H1 (cell line): ENCODE measurements at regions not wholly inside any gene's neighbourhood (a gene's known extent, or its start where the extent isn't known, plus 50 kb on each side); places are given as distances from the start of the nearest gene placed in this dataset.

Experiments
- CTCF ChIA-PET: fragments of 300-600 bp; sonication (Branson Sonifier 250); formaldehyde crosslinking; loops from one replicate; lab custom pipeline; 2021; ENCODE audit not compliant: partially characterized antibody; lab: Charles Lee
- POLR2A ChIA-PET: fragments of 300-600 bp; sonication (Branson Sonifier 250); formaldehyde crosslinking; loops from one replicate; lab custom pipeline; 2021; ENCODE audit warnings: inconsistent platforms; ENCODE audit not compliant: partially characterized antibody; lab: Charles Lee
- DNase-seq, 2 experiments: peaks; one replicate each; pipeline versions ENCODE4 v3.0.0 to v3.0.0-alpha.2; 2010 to 2022; ENCODE audit warnings: low spot score in 2 of 2, low read depth in 1 of 2, mixed read lengths in 1 of 2
- FAIRE-seq: peaks from 2 replicates; lab custom pipeline; 2011; peaks lifted over from hg19 to GRCh38; lab: Jason Lieb, UNC
- H2AFZ ChIP-seq: 2 replicates; pipeline ENCODE4 v1.8.1; 2012; ENCODE audit warnings: low read length, inconsistent platforms
- H2AK5ac ChIP-seq: 2 replicates; pipeline ENCODE4 v1.6.1; 2013; ENCODE audit warnings: low read depth, low read length
- H2BK120ac ChIP-seq: replicated peaks from 2 replicates; pipeline ENCODE3; 2013; ENCODE audit warnings: low read depth, low read length, inconsistent platforms
- H2BK12ac ChIP-seq: 2 replicates; pipeline ENCODE4 v1.6.1; 2013; ENCODE audit warnings: low read depth, low read length
- H2BK15ac ChIP-seq: 2 replicates; pipeline ENCODE4 v1.6.1; 2013; ENCODE audit warnings: low read length
- H2BK20ac ChIP-seq: 2 replicates; pipeline ENCODE4 v1.6.1; 2013; ENCODE audit warnings: low read length
- H2BK5ac ChIP-seq: 2 replicates; pipeline ENCODE4 v1.6.1; 2013; ENCODE audit warnings: low read depth, low read length
- H3K14ac ChIP-seq: 2 replicates; pipeline ENCODE4 v1.6.1; 2013; ENCODE audit warnings: inconsistent platforms; ENCODE audit not compliant: insufficient read length
- H3K18ac ChIP-seq: 2 replicates; pipeline ENCODE4 v1.6.1; 2013; ENCODE audit warnings: low read length; ENCODE audit errors: extremely low read depth
- H3K23ac ChIP-seq: 2 replicates; pipeline ENCODE4 v1.6.1; 2013; ENCODE audit warnings: inconsistent platforms; ENCODE audit not compliant: insufficient read length
- H3K23me2 ChIP-seq: 2 replicates; pipeline ENCODE4 v1.6.1; 2013; ENCODE audit warnings: low read depth, low read length
- H3K27ac ChIP-seq: 2 replicates; pipeline ENCODE4 v1.6.1; 2011; ENCODE audit warnings: low read depth, low read length, inconsistent platforms
- H3K27me3 ChIP-seq, 4 experiments: replicated peaks in 1 of 4; 1 replicate in 1 of 4; 2 replicates in 3 of 4; pipeline versions ENCODE4 v1.6.1 to v1.8.1; 2011 to 2013; ENCODE audit warnings: low read length in 3 of 4, mild to moderate bottlenecking in 3 of 4, inconsistent platforms in 2 of 4, mixed read lengths in 2 of 4, moderate library complexity in 1 of 4; ENCODE audit not compliant: control insufficient read depth in 3 of 4, insufficient read depth in 3 of 4; ENCODE audit errors: extremely low read depth in 1 of 4
- H3K36me3 ChIP-seq, 4 experiments: 2 replicates each; pipeline versions ENCODE4 v1.6.1 to v1.8.1; 2011 to 2013; ENCODE audit warnings: mild to moderate bottlenecking in 4 of 4, low read length in 3 of 4, moderate library complexity in 2 of 4, control low read depth in 1 of 4, inconsistent platforms in 1 of 4; ENCODE audit not compliant: insufficient read depth in 4 of 4, control insufficient read depth in 2 of 4
- H3K4ac ChIP-seq: replicated peaks from 2 replicates; pipeline ENCODE3; 2013; ENCODE audit warnings: low read length, low read depth, mixed read lengths, inconsistent platforms; ENCODE audit not compliant: insufficient read length
- H3K4me1 ChIP-seq, 4 experiments: replicated peaks in 1 of 4; 1 replicate in 1 of 4; 2 replicates in 3 of 4; pipeline versions ENCODE4 v1.6.1 to v1.8.1; 2011 to 2013; ENCODE audit warnings: low read length in 3 of 4, inconsistent platforms in 2 of 4, mixed read lengths in 1 of 4; ENCODE audit not compliant: insufficient read depth in 4 of 4, control insufficient read depth in 3 of 4
- H3K4me2 ChIP-seq, 2 experiments: 2 replicates each; pipeline versions ENCODE4 v1.6.1 to v1.8.1; 2011 to 2013; ENCODE audit warnings: low read depth in 2 of 2, low read length in 2 of 2, control low read depth in 1 of 2, inconsistent platforms in 1 of 2, mild to moderate bottlenecking in 1 of 2; ENCODE audit not compliant: insufficient read depth in 1 of 2
- H3K4me3 ChIP-seq, 4 experiments: fragments of 200-600, 300-600 bp in 1 of 4; sonication (generic), shearing (Covaris generic), sonication (Bioruptor Twin) in 1 of 4; 2 replicates each; pipeline versions ENCODE4 v1.5.1 to v1.8.1; 2011 to 2016; ENCODE audit warnings: low read length in 4 of 4, low read depth in 3 of 4, control low read depth in 2 of 4, inconsistent platforms in 2 of 4, mild to moderate bottlenecking in 2 of 4, mixed read lengths in 1 of 4, moderate library complexity in 1 of 4; ENCODE audit not compliant: insufficient read depth in 2 of 4; ENCODE audit errors: extremely low read depth in 1 of 4
- H3K56ac ChIP-seq: replicated peaks from 2 replicates; pipeline ENCODE3; 2013; ENCODE audit warnings: low read depth, mild to moderate bottlenecking, mixed read lengths, low read length, inconsistent platforms; ENCODE audit not compliant: insufficient read length
- H3K79me1 ChIP-seq: 2 replicates; pipeline ENCODE4 v1.6.1; 2013; ENCODE audit warnings: low read depth, low read length, control low read depth
- H3K79me2 ChIP-seq, 2 experiments: 2 replicates each; pipeline versions ENCODE4 v1.6.1 to v1.8.1; 2012 to 2013; ENCODE audit warnings: low read length in 2 of 2, mild to moderate bottlenecking in 2 of 2, inconsistent platforms in 1 of 2; ENCODE audit not compliant: insufficient read depth in 2 of 2, control insufficient read depth in 1 of 2
- H3K9ac ChIP-seq, 4 experiments: replicated peaks in 1 of 4; 1 replicate in 1 of 4; 2 replicates in 3 of 4; pipeline versions ENCODE4 v1.6.1 to v1.8.1; 2011 to 2013; ENCODE audit warnings: low read depth in 3 of 4, low read length in 3 of 4, control low read depth in 2 of 4, mild to moderate bottlenecking in 2 of 4, moderate library complexity in 2 of 4, inconsistent platforms in 1 of 4; ENCODE audit errors: extremely low read depth in 1 of 4
- H3K9me3 ChIP-seq, 2 experiments: 2 replicates each; pipeline versions ENCODE4 v1.6.1 to v1.8.1; 2012 to 2013; ENCODE audit warnings: mild to moderate bottlenecking in 2 of 2, moderate library complexity in 2 of 2, control low read depth in 1 of 2, inconsistent platforms in 1 of 2, low read depth in 1 of 2, low read length in 1 of 2, mixed read lengths in 1 of 2; ENCODE audit not compliant: insufficient read depth in 2 of 2
- H4K20me1 ChIP-seq, 2 experiments: replicated peaks in 1 of 2; 2 replicates each; pipeline versions ENCODE3 to v1.8.1; 2011 to 2013; ENCODE audit warnings: inconsistent platforms in 2 of 2, low read length in 2 of 2, mild to moderate bottlenecking in 1 of 2; ENCODE audit not compliant: insufficient read depth in 2 of 2, control insufficient read depth in 1 of 2
- H4K5ac ChIP-seq: 2 replicates; pipeline ENCODE4 v1.6.1; 2013; ENCODE audit warnings: low read length, low read depth, mixed read lengths, inconsistent platforms; ENCODE audit not compliant: insufficient read length
- H4K8ac ChIP-seq: 2 replicates; pipeline ENCODE4 v1.8.0; 2013; ENCODE audit warnings: mild to moderate bottlenecking, moderate library complexity, low read length, inconsistent platforms; ENCODE audit not compliant: insufficient read depth; ENCODE audit errors: extremely low read depth
- H4K91ac ChIP-seq: replicated peaks from 2 replicates; pipeline ENCODE3; 2013; ENCODE audit warnings: low read length, mixed read lengths, inconsistent platforms; ENCODE audit not compliant: insufficient read length
- CBX8 ChIP-seq: fragments of 300-800, 300-1000 bp; sonication (generic); IDR thresholded peaks from 2 replicates; pipeline ENCODE4 v1.7.1; 2016; ENCODE audit warnings: low read depth, low read length, borderline replicate concordance
- EGR1 ChIP-seq: IDR thresholded peaks from 2 replicates; pipeline ENCODE4 v1.6.1; 2011; ENCODE audit warnings: low read depth, low read length, borderline replicate concordance
- EP300 ChIP-seq, 2 experiments: IDR thresholded peaks; 1 replicate in 1 of 2; 2 replicates in 1 of 2; pipeline ENCODE4 v1.6.1; 2011 to 2012; ENCODE audit warnings: low read depth in 2 of 2, low read length in 2 of 2, mild to moderate bottlenecking in 2 of 2, borderline replicate concordance in 1 of 2, inconsistent platforms in 1 of 2, moderate library complexity in 1 of 2
- HDAC2 ChIP-seq, 2 experiments: fragments of 300-600 bp in 1 of 2; sonication (generic) in 1 of 2; IDR thresholded peaks; 2 replicates each; pipeline ENCODE4 v1.6.1; 2011 to 2012; ENCODE audit warnings: low read depth in 2 of 2, low read length in 2 of 2, mild to moderate bottlenecking in 2 of 2, moderate library complexity in 2 of 2, borderline replicate concordance in 1 of 2, inconsistent platforms in 1 of 2
- JUN ChIP-seq: IDR thresholded peaks from 2 replicates; pipeline ENCODE4 v1.6.1; 2011; ENCODE audit warnings: low read depth, mild to moderate bottlenecking, improper control_type of control experiment, low read length
- JUND ChIP-seq: IDR thresholded peaks from 2 replicates; pipeline ENCODE4 v1.6.1; 2011; ENCODE audit warnings: mild to moderate bottlenecking, improper control_type of control experiment, low read length
- MAFK ChIP-seq: IDR thresholded peaks from 2 replicates; pipeline ENCODE4 v1.6.1; 2012; ENCODE audit warnings: low read depth, mild to moderate bottlenecking, improper control_type of control experiment, low read length
- NANOG ChIP-seq: IDR thresholded peaks from 2 replicates; pipeline ENCODE4 v1.6.1; 2011; ENCODE audit warnings: low read length, low read depth, mild to moderate bottlenecking, inconsistent platforms; ENCODE audit not compliant: insufficient read depth, poor library complexity, severe bottlenecking
- PHF8 ChIP-seq: fragments of 200-600 bp; sonication (generic); conservative IDR thresholded peaks from 2 replicates; pipeline ENCODE4 v1.7.1; 2012; ENCODE audit warnings: low read depth, mild to moderate bottlenecking, inconsistent platforms, low read length, moderate library complexity
- SAP30 ChIP-seq: fragments of 300-600 bp; sonication (generic); IDR thresholded peaks from 2 replicates; pipeline ENCODE4 v1.7.1; 2012; ENCODE audit warnings: low read length, moderate library complexity, mild to moderate bottlenecking, inconsistent platforms; ENCODE audit not compliant: insufficient read depth, insufficient replicate concordance
- SIN3A ChIP-seq, 2 experiments: IDR thresholded peaks in 1 of 2; conservative IDR thresholded peaks in 1 of 2; 2 replicates each; pipeline ENCODE4 v1.6.1; 2011 to 2012; ENCODE audit warnings: low read length in 2 of 2, improper control_type of control experiment in 1 of 2, low read depth in 1 of 2, mild to moderate bottlenecking in 1 of 2
- SIRT6 ChIP-seq: IDR thresholded peaks from one replicate; pipeline ENCODE4 v1.7.1; 2012; ENCODE audit warnings: low read length, inconsistent platforms
- SP2 ChIP-seq: IDR thresholded peaks from 2 replicates; pipeline ENCODE4 v1.6.1; 2012; ENCODE audit warnings: mild to moderate bottlenecking, low read length, inconsistent platforms
- TAF7 ChIP-seq: optimal IDR thresholded peaks from 2 replicates; pipeline ENCODE3; 2011; ENCODE audit warnings: low read depth, mild to moderate bottlenecking, inconsistent platforms, low read length, moderate library complexity, borderline replicate concordance
- WGBS, 2 experiments: shearing (Covaris generic) in 1 of 2; methylation state at CpG; one replicate each; pipeline versions ENCODE4 v1.1.6 to v1.1.7; 2013 to 2015; ENCODE audit warnings: low lambda C conversion rate in 2 of 2, mixed read lengths in 2 of 2, inconsistent platforms in 1 of 2, low coverage in 1 of 2, missing lambda C conversion rate in 1 of 2; ENCODE audit not compliant: insufficient replicate concordance in 2 of 2, insufficient coverage in 1 of 2, insufficient read length in 1 of 2; ENCODE audit errors: extremely low coverage in 1 of 2, missing lambda C conversion rate in 1 of 2; 5-methylcytosine and 5-hydroxymethylcytosine counted together

GRCh38 chr3:106282943-106283342 lies 414.1 kb upstream of the CBLB start:
- DNase-seq (no peak), FAIRE-seq (no peak)
- no peak overlapping the region for H2AK5ac ChIP-seq
- H3K9ac ChIP-seq, result no peak overlapping the region
- H4K91ac ChIP-seq, result no peak overlapping the region
- H4K5ac ChIP-seq, result no peak overlapping the region
- H3K56ac ChIP-seq, result no peak overlapping the region
- H3K4me1 ChIP-seq, result no peaks in the 10 kb centered on the region
- H4K8ac ChIP-seq, result no peak overlapping the region
- H3K27ac ChIP-seq, result no peak overlapping the region
- no peaks in the 10 kb centered on the region for H3K79me2 ChIP-seq
- ChIA-PET CTCF (no interaction called here), POLR2A (no interaction called here)
- H2BK20ac ChIP-seq, result no peak overlapping the region
- no peak overlapping the region for H3K23ac ChIP-seq
- no peak overlapping the region for H3K14ac ChIP-seq
- H2BK15ac ChIP-seq, result no peak overlapping the region
- H3K4ac ChIP-seq, result no peak overlapping the region
- no peaks in the 10 kb centered on the region for H3K27me3 ChIP-seq
- no peak overlapping the region for H3K4me2 ChIP-seq
- 93% methylated on average over 3 of the region's 3 CpGs; no CpG with 5 or more reads in 1 of the 2 experiments for WGBS, 2 experiments
- no peaks in the 10 kb centered on the region for H4K20me1 ChIP-seq
- H3K18ac ChIP-seq, result no peak overlapping the region
- no peak overlapping the region for H2BK5ac ChIP-seq
- no peak overlapping the region for H3K4me3 ChIP-seq
- no peaks in the 10 kb centered on the region for H3K36me3 ChIP-seq
- no peaks in the 10 kb centered on the region for H3K79me1 ChIP-seq
- no peak overlapping the region for H2BK12ac ChIP-seq
- H3K9me3 ChIP-seq, result no peaks in the 10 kb centered on the region
- no peaks in the 10 kb centered on the region for H3K23me2 ChIP-seq
- no peak overlapping the region for H2AFZ ChIP-seq
- H2BK120ac ChIP-seq, result no peak overlapping the region
- TF ChIP-seq SP2 (no peak), CBX8 (no peak), PHF8 (no peak), EP300 (IDR thresholded peaks at IDR 0.05; ENCODE audit: borderline replicate concordance in 1 of 2, low read depth in 2 of 2, low read length in 2 of 2) (no peak), SIRT6 (no peak), SIN3A (conservative IDR thresholded peaks at IDR 0.05 in 1 of 2, IDR thresholded peaks at IDR 0.05 in 1 of 2; ENCODE audit: low read depth in 1 of 2, low read length in 2 of 2) (no peak), HDAC2 (IDR thresholded peaks at IDR 0.05; ENCODE audit: borderline replicate concordance in 1 of 2, low read depth in 2 of 2, low read length in 2 of 2) (no peak), JUND (no peak), EGR1 (no peak), TAF7 (no peak), NANOG (no peak), JUN (no peak), SAP30 (no peak), MAFK (no peak)
